ENCODE measurements at regions not wholly inside any gene's neighbourhood (a gene's known extent, or its start where the extent isn't known, plus 50 kb on each side); places are given as distances from the start of the nearest gene placed in this dataset.
A peak's percentile ranks its signal among the peaks of the same experiment; 100 is the strongest.

- DNase-seq, result no peak
Measured at GRCh38 chr2:40823478-40823877, 371.6 kb upstream of the SLC8A1 start.

GRCh38 chr2:40824278-40824677 is 372.4 kb upstream of the SLC8A1 start:
- no peak for DNase-seq

DNA sequence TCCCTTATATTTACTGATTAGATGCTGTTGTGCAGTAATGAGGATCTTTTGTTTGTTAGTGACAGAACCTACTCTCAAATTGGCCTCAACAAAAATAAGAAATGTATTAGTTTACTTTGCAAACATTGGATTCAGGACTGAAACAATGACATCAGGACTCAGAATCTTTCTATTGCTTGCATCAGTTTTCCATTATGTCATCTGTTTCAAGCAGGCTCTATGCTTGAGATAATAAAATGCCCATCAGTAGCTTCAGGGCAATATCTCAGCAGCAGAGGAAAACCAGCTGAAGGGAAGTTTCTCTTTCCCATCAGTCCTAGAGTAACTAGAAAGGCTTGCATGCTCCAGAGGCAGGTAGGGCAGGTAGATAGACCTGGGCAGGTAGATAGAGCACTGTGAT is 375.5 kb upstream of the SLC8A1 start:
- no peak for DNase-seq

GRCh38 chr2:40831321-40831873 is 379.5 kb upstream of the SLC8A1 start:
- no peak for DNase-seq

DNA sequence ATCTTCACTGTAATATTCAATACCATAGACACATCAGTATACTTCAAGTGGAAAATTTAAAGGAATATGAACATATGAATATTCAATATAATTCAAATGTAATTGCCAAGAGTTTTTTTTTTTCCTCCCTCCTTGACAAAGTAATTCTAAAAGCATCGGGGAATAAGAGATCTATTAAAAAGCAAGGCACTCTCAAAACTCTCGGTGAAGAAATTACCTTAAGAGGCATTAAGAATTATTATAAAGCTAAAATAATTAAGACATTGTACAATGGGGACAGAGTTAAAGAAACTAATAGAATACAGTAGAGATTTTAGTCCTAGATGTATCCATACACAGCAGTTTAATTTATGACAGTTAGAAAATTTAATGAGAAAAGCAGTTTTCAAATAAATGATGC is 390.0 kb upstream of the SLC8A1 start:
- no peak for DNase-seq

DNA sequence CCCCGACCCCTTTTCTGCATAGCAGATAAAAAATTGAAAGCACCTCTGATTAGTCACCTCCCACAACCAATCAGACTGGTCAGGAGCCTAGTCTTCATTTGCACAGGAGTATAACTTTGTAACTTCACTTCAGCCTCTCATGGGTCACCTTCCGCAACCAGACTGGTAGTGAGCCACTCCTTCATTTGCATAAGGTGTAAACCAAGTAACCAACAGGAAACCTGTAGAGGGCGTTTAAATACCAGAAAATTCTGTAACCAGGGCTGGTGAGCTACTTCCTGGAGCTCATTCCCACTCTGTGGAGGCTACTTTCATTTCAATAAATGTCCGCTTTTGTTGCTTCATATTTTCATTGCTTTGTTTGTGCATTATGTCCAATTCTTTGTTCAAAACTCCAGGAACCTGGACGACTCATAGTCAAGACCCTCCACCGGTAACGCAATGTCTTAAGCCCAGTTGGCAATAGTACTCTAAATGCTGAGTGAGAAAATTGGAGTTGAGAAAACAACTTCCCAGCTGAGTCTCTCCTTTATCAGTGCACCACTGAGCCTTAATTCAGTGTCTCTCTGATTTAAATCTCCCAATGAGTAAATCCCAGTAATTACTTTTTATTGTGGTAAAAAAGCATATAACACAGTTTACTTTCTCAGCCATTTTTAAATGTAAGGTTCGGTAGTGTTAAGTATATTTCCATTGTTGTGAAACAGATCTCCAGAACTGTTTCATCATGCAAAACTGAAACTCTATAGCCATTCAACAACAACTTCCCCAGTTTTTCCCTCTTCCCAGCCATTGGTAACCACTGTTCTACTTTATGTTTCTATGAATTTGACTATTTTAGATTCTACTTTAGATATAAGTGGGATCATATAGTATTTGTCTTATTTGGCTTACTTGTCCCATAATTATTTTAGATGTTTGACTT is 392.7 kb upstream of the SLC8A1 start:
- peak in 1 of 2 experiments; percentile 5 for DNase-seq

GRCh38 chr2:40851661-40852060 is 399.8 kb upstream of the SLC8A1 start:
- no peak for DNase-seq

GRCh38 chr2:40859617-40860016 is 407.7 kb upstream of the SLC8A1 start:
- no peak for DNase-seq

- no peak for DNase-seq
Measured at GRCh38 chr2:40867829-40868228, 415.9 kb upstream of the SLC8A1 start.

DNA sequence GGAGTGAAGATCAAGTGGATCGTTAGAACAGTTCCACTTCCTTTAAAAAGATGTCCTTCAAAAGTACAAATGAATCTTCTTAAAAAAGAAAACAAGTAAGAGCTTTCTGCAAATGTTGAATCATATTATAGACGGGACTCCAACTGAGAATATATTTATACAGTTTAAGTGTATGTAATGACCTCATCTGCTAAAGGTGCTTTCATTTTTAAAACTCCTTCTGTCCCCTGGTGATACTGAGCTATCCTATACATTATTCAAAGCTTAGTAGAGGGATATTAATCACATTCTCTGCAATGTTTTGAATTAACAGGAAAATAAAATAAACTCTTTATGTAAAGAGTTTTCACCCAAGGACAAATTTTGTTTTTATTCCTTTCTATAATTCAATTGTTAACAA is 420.7 kb upstream of the SLC8A1 start:
- no peak for DNase-seq

- no peak for DNase-seq
Measured at GRCh38 chr2:40874380-40874779, 422.5 kb upstream of the SLC8A1 start.

GRCh38 chr2:40877734-40878288 is 425.9 kb upstream of the SLC8A1 start:
- no peak for DNase-seq

- DNase-seq, result no peak
Measured at GRCh38 chr2:40879305-40879704, 427.4 kb upstream of the SLC8A1 start.

DNA sequence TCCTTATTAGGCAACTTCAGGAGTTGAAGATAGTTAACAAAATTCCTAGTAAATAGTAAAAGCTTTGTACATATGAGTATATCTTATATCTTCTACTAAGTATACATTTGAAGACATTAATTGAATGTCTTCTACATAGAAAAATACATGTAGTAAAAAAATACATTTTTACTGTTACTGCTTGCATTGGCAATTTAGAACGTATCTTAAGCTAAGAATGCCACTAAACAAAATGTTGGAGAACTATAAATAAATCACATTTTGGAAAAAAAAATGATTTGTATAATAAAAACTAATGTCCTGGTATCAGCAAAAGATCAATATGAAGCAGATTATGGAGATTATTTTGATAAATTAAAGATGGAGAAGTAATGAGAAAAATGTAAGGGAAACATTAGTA is 434.2 kb upstream of the SLC8A1 start:
- DNase-seq, result no peak

DNA sequence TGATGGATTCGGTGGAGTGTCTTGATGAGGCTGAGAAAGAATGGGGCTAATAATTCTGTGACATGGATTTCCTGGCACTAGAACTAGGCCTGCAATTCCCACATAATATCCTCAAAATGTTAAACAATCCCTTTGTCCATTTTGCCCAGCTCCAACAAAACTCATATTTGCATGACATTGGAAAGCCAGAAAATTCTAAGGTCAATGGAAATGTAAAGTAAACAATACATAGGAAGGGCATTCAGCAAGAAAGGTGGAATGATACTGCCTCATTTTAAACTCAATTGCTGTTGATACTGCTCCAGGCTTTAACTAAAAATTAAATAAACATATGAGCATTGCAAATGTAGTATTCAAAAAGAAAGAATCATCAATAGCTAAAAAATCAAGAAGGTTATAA is 434.8 kb upstream of the SLC8A1 start:
- DNase-seq, result no peak

- DNase-seq, result no peak
Measured at GRCh38 chr2:40896358-40896757, 444.5 kb upstream of the SLC8A1 start.

DNA sequence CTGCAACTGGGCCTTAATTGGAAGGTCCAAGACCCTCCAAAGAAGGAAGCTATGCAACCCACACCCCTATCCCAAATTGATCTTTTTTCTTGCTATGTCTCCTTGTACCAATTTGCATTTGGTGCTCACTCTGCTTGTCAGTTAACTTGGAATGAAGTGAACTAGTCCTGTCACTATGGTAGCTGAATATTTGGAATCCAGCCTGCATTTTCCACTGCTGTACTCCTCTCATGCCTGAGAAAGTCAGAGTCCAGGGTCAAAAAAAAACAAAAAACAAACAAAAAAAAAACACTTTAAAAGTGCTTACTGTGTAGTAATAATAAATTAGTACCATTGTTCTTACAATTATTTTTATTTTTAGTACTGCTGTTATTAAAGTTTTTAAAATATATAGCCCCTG is 462.8 kb upstream of the SLC8A1 start:
- no peak for DNase-seq

DNA sequence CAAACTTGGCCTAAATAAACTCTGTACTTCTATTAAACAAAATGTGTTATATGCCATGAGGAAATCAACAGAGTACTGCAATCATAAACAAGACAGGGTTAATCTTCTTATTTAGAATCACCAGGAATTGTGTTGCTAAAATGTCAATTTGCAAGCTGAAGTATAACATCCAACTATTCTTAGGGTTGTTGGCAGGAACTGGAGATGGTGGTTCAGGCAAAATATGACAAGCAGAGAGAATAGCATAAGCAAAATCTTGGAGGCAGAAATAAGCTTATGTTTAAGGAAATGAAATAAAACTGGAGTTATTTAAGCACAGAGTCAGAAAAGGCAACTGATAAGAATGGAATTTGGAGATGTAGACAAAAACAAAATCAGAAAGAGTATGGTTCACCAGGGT is 463.8 kb upstream of the SLC8A1 start:
- no peak for DNase-seq

DNA sequence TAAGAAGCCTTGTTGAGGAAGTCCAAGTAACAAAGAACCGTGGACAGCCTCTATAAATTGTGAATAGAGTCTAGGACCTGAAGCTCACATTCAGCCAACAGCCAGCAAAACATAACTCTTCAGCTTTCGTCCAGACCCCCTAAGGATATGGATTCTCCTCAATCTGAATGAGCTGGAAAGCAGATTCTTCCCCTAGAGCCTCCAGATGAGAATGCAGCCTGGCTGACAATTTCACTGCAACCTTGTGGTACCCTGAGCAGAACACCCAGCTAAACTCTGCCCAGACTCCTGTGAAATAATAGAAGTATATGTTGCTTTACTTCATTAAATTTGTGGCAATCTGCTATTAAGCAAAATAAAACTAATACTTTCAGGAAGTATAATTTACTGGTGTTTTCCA is 483.5 kb upstream of the SLC8A1 start:
- no peak for DNase-seq

DNA sequence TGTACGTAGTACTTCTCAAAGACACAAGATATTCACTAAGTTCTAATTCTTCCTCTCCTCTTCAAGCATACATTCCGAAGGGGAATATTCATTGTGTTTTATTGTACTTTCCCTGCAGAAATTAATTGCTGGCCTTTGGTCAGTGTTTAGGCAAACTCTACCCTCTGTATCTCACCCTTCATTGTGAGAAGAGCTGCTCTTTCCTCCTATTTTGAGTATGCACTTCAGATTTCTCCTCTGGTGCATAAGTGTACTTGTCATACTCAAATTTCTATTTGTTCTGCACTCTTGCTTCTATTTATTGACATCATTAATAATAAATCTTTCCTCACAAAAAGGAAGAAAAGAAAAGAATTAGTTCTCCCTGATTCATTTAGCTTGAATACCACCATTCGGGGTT is 485.4 kb upstream of the SLC8A1 start:
- no peak for DNase-seq

GRCh38 chr2:40953341-40953740 is 501.5 kb upstream of the SLC8A1 start:
- DNase-seq, result no peak

DNA sequence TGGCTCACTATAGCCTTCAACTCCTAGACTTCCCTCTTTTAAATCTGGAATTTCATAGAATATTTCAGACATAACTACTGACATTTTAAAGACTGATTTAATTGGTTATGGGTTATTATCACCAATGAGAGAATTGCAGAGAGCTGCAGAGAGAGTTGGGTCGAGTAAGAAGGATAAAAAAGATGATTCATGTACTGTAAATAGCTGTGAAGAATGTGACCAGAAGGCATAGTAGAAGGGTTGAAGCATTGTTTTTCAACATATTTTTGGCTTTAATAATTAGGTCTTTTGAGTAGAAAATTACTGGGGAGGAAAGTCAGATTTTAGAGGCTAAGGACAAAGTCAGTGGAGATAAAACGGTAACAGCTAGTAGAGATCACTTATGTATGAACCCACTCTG is 503.2 kb upstream of the SLC8A1 start:
- DNase-seq, result no peak

DNA sequence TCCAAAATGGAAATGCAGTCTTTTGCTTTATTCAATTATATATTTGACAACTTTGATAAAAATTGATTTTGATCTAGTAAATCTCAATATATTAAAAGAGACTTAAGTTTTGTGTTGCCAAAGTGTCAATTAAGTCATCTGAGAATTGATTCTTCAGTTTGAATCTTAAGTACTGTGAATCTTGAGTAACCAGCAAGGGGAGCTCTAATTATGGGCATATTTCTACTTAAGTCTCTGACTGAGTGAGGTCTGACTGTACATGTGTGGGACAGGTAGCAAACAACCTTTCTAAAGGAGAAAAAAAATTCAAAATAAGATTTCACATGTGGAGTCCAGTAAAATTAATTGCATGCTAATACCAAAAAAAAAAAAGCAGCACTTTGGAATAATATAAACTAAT is 503.7 kb upstream of the SLC8A1 start:
- DNase-seq, result no peak

- no peak for DNase-seq
Measured at GRCh38 chr2:40957508-40957907, 505.6 kb upstream of the SLC8A1 start.

Measured in NCI-H446 (cell line).